Glutamatergic neuron (in vitro differentiated cells): ENCODE measurements at regions not wholly inside any gene's neighbourhood (a gene's known extent, or its start where the extent isn't known, plus 50 kb on each side); places are given as distances from the start of the nearest gene placed in this dataset.

Source experiments
- DNase-seq: peaks from one replicate; pipeline ENCODE4 v3.0.0; 2022
- H3K27ac Mint-ChIP-seq: one replicate; pipeline ENCODE4 v1.8.0; 2020; ENCODE audit warnings: mild to moderate bottlenecking, mixed read lengths, inconsistent platforms; ENCODE audit not compliant: unreplicated experiment
- H3K27me3 Mint-ChIP-seq: one replicate; pipeline ENCODE4 v1.8.0; 2020; ENCODE audit warnings: mild to moderate bottlenecking, moderate library complexity, mixed read lengths, inconsistent platforms; ENCODE audit not compliant: unreplicated experiment
- H3K36me3 Mint-ChIP-seq: one replicate; pipeline ENCODE4 v1.8.0; 2020; ENCODE audit warnings: mild to moderate bottlenecking, mixed read lengths, inconsistent platforms; ENCODE audit not compliant: unreplicated experiment
- H3K4me1 Mint-ChIP-seq: one replicate; pipeline ENCODE4 v1.8.0; 2020; ENCODE audit warnings: mild to moderate bottlenecking, low read depth, mixed read lengths, inconsistent platforms; ENCODE audit not compliant: unreplicated experiment
- H3K4me3 Mint-ChIP-seq: one replicate; pipeline ENCODE4 v1.8.0; 2020; ENCODE audit warnings: mild to moderate bottlenecking, mixed read lengths, inconsistent platforms; ENCODE audit not compliant: unreplicated experiment
- H3K9me3 Mint-ChIP-seq: one replicate; pipeline ENCODE4 v1.8.0; 2020; ENCODE audit warnings: mild to moderate bottlenecking, moderate library complexity, mixed read lengths, inconsistent platforms; ENCODE audit not compliant: unreplicated experiment
- TF ChIP-seq, protein P1 (sequence below): fragments of 200-600 bp; sonication (generic); IDR thresholded peaks from one replicate; pipeline ENCODE4 v1.5.0; 2021; ENCODE audit not compliant: partially characterized antibody, unreplicated experiment

DNA sequence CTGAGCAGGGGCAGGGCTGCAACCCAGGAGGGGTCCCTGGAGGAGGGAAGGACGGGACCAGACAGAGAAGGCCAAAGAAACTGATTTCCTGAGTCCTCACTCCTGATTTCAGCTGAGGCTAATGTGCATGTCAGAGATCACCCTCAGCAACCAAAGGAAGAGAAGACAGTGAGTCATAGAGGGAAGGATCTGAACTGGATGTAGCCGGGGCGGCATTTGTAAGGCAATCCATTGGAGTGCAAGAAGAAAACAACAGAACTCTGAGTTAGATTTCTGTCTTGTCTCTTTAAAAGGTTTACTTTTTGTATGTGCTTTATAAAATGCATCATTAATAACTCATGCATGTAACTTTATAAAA is 105.3 kb upstream of the AGBL1 start:
- Mint-ChIP-seq H3K36me3 (no peaks in the 10 kb centered on the region), H3K4me3 (no peak overlapping the region), H3K4me1 (no peaks in the 10 kb centered on the region), H3K27ac (no peak overlapping the region), H3K27me3 (no peaks in the 10 kb centered on the region), H3K9me3 (peaks cover 4% of the 10 kb centered on the region)
- DNase-seq, result no peak
- TF ChIP-seq, protein P1, sequence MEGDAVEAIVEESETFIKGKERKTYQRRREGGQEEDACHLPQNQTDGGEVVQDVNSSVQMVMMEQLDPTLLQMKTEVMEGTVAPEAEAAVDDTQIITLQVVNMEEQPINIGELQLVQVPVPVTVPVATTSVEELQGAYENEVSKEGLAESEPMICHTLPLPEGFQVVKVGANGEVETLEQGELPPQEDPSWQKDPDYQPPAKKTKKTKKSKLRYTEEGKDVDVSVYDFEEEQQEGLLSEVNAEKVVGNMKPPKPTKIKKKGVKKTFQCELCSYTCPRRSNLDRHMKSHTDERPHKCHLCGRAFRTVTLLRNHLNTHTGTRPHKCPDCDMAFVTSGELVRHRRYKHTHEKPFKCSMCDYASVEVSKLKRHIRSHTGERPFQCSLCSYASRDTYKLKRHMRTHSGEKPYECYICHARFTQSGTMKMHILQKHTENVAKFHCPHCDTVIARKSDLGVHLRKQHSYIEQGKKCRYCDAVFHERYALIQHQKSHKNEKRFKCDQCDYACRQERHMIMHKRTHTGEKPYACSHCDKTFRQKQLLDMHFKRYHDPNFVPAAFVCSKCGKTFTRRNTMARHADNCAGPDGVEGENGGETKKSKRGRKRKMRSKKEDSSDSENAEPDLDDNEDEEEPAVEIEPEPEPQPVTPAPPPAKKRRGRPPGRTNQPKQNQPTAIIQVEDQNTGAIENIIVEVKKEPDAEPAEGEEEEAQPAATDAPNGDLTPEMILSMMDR, result no peak

DNA sequence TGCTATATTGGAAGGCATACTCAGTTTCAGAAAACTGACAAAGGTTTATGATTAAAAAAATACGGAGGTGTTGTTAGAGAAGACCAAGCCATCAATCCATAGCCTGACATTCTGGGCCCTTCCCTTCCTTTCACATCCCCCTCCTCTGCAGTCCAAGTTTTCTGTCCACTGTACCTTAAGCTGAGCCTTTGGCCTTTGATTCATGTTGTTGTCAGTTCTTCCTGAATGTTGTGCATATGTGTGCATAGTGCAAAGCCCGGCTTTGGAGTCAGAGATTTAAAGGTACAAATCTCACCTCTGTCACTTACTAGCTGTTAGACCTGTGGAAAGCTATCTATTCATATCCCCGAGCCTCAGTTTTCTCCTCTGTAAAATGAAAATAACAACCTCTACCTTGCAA is 104.9 kb upstream of the AGBL1 start:
- no peak overlapping the region for H3K27ac Mint-ChIP-seq
- no peaks in the 10 kb centered on the region for H3K36me3 Mint-ChIP-seq
- H3K9me3 Mint-ChIP-seq, result peaks cover 4% of the 10 kb centered on the region

DNA sequence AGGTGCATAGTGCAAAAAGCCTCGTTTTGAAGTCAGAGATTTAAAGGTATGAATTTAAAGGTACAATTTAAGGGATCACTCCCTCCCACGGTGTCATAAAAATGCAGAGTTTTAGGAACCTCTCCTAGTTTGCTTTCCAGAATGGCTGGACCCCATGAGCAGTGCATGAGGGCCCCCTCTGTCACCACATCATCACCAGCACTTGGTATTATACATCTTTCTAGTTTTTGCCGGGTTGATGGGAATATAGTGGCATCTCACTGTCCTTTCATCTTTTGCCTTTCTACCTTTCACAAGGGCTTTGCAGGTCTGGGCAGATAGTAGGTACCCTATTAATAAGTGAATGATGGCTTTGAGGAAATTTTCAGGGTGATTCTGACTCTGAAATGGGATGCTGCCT is 103.6 kb upstream of the AGBL1 start:
- no peak overlapping the region for H3K27ac Mint-ChIP-seq
- no peaks in the 10 kb centered on the region for H3K36me3 Mint-ChIP-seq
- peaks cover 2% of the 10 kb centered on the region for H3K9me3 Mint-ChIP-seq
- no peaks in the 10 kb centered on the region for H3K4me1 Mint-ChIP-seq
- no peak for DNase-seq
- TF ChIP-seq, protein P1, result no peak
- no peak overlapping the region for H3K4me3 Mint-ChIP-seq
- H3K27me3 Mint-ChIP-seq, result no peaks in the 10 kb centered on the region

More for the DNA sequence above, 104.9 kb upstream of the AGBL1 start:
- no peak for DNase-seq
- TF ChIP-seq, protein P1, result no peak
- Mint-ChIP-seq H3K27me3 (no peaks in the 10 kb centered on the region), H3K4me1 (no peaks in the 10 kb centered on the region), H3K4me3 (no peak overlapping the region)

DNA sequence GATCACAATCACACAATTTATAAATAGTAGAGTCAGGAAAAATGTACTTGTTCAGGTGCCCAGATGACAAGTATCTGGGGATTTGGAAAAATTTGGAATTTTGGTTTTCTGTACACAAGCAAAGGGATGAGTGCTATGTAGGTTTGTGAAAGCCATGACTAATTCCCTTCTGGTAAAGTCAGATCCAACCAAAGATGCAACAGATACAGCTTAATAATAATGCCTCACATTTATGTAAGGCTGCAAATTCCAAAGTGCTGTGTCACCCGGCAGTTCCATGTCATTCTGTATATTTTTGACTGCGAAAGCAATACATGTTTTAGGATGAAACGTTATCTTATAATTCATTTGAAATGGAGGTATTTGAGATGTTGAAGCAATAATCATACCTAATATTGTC is 102.7 kb upstream of the AGBL1 start:
- no peaks in the 10 kb centered on the region for H3K27me3 Mint-ChIP-seq
- no peaks in the 10 kb centered on the region for H3K4me1 Mint-ChIP-seq
- H3K27ac Mint-ChIP-seq, result no peak overlapping the region
- no peak overlapping the region for H3K4me3 Mint-ChIP-seq
- TF ChIP-seq, protein P1, result no peak
- no peak for DNase-seq
- H3K36me3 Mint-ChIP-seq, result no peaks in the 10 kb centered on the region
- peaks cover 5% of the 10 kb centered on the region for H3K9me3 Mint-ChIP-seq

DNA sequence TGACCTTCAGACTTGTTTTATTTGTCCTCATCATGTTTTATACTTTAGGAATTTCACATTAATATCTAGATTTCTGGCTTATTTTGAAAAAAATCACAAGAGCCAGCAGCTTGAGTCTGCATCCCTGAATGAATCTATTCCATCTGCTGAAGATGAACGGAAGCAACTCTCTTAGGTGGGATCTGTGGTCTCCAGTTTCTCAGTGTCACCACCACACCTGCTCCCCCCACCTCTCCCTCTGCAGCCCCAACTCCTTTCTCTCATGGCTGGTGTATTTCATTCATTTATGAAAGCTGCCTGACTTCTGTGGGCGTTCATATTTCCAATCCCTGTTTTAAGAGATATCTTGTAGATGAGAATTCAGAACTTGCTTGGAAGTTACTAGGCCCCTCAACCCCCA is 102.1 kb upstream of the AGBL1 start:
- H3K4me1 Mint-ChIP-seq, result no peaks in the 10 kb centered on the region
- no peak overlapping the region for H3K4me3 Mint-ChIP-seq
- no peak overlapping the region for H3K27ac Mint-ChIP-seq
- TF ChIP-seq, protein P1, result no peak
- H3K27me3 Mint-ChIP-seq, result no peaks in the 10 kb centered on the region
- H3K9me3 Mint-ChIP-seq, result peaks cover 5% of the 10 kb centered on the region
- DNase-seq, result no peak
- H3K36me3 Mint-ChIP-seq, result no peaks in the 10 kb centered on the region
